ENCODE measurements at regions not wholly inside any gene's neighbourhood (a gene's known extent, or its start where the extent isn't known, plus 50 kb on each side); places are given as distances from the start of the nearest gene placed in this dataset.

DNA sequence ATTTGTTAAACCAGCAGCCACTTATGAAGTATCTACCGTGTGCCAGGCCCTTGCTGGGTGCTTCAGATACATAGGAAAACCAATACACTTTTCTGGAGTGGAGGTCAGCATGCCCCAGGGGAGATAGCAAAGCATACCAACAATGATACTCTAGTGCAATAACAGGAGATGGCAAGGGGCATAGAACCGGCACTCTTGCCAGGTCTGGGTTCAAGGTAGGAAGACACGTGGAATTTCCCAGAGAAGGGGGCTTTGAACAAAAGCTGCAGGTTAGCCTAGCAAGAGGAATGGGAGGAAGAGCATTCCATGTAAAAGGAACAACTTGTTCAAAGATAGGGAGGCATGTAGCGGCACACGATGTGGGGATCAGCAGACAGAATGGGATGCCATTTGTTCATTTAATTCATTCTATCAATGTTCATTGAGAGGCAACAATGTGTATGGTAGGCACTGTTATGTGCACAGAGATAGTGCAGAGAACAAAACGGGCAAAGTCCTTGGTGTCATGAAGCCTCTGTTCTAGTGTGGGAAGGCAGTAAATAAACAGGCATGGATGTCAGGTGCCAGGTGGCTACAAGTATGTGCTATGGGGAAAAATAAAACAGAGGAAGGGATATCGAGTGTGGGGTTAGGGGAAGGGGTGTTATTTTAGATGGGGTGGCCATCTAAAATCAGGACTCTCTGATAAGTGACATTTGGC, 162.6 kb upstream of the E2F8 start:
- H3K27ac ChIP-seq = no peak overlapping the region
- TF ChIP-seq, protein P1, sequence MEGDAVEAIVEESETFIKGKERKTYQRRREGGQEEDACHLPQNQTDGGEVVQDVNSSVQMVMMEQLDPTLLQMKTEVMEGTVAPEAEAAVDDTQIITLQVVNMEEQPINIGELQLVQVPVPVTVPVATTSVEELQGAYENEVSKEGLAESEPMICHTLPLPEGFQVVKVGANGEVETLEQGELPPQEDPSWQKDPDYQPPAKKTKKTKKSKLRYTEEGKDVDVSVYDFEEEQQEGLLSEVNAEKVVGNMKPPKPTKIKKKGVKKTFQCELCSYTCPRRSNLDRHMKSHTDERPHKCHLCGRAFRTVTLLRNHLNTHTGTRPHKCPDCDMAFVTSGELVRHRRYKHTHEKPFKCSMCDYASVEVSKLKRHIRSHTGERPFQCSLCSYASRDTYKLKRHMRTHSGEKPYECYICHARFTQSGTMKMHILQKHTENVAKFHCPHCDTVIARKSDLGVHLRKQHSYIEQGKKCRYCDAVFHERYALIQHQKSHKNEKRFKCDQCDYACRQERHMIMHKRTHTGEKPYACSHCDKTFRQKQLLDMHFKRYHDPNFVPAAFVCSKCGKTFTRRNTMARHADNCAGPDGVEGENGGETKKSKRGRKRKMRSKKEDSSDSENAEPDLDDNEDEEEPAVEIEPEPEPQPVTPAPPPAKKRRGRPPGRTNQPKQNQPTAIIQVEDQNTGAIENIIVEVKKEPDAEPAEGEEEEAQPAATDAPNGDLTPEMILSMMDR (IDR thresholded peaks at IDR 0.05) = no peak
- ATAC-seq (no peak), DNase-seq (no peak)
- H3K27me3 ChIP-seq (ENCODE audit: insufficient read depth in 3 of 3, low read length in 2 of 3) = no peaks in the 10 kb centered on the region
- WGBS, 3 donors = 71 to 73% (median 73%) methylated on average over 7 of the region's 7 CpGs
- no peaks in the 10 kb centered on the region for H3K4me1 ChIP-seq
- H3K9me3 ChIP-seq = no peaks in the 10 kb centered on the region
- H3K36me3 ChIP-seq (ENCODE audit: insufficient read depth in 1 of 2, low read depth in 1 of 2) = no peaks in the 10 kb centered on the region
- intact Hi-C loops (cut with DNase I) = no loop called here
- no peak overlapping the region for H3K4me3 ChIP-seq

DNA sequence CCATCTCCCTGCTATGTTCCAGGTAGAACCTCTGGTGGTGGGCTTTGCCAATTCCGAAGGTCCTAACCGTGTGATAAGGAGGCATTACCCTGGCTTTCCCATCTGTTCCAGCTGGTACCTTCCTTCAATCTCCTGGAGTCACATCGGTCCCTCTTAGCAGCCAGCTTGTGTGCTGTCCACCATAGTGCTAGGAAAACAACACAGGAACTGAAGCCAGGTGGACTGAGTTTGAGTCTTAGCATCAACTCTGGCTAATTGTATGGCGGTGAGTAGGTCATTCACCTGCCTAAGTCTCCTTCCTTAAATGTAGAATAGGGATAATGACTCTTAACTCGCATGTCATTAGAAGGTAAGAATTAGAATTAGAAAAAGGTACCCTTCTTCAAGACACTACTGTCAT, 159.6 kb upstream of the E2F8 start:
- ATAC-seq (no peak), DNase-seq (no peak)
- Histone ChIP-seq H3K9me3 (no peaks in the 10 kb centered on the region), H3K27ac (no peak overlapping the region), H3K4me1 (no peaks in the 10 kb centered on the region), H3K36me3 (ENCODE audit: insufficient read depth in 1 of 2, low read depth in 1 of 2) (no peaks in the 10 kb centered on the region), H3K4me3 (no peak overlapping the region), H3K27me3 (ENCODE audit: insufficient read depth in 3 of 3, low read length in 2 of 3) (no peaks in the 10 kb centered on the region)
- intact Hi-C loops (cut with DNase I) = no loop called here
- TF ChIP-seq, protein P1 (IDR thresholded peaks at IDR 0.05) = no peak
- 85 to 88% (median 87%) methylated on average over 5 of the region's 5 CpGs for WGBS, 3 donors

DNA sequence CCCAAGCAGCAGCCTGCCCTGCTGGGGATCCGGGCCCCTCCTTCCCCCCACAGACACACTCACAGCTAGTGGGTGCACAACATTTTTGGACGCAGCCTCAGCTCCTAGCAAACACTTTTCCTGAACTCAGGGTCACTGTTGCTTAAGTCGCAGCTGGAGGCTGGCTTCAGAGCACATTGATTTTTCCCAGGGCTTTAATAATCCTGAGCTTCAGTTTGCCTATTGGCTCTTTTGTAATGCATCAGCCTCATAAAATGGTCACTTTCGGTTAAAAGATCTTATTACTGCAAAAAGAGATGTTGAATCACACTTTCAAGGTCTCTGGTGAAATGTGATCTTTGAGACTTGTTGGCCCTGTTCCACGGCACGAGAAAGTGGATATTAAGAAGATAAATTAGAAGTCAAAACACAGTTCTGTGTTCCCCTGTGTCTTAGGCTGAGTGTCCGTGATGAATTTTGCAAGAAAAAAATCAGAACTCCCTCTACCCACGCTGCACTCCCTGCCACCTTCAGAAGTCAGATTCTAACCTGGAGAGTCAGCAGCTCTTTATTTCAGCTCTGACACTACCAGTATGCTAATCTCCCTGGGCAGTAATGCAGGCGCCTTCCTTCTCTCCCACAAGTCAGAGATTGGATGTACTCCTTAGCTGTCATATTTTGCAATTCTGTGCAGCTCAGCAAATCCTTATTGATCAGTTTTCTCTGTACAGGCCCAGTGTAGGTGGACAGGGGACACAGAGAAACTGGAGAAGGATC, 158.2 kb upstream of the E2F8 start:
- no peak overlapping the region for H3K4me3 ChIP-seq
- ATAC-seq (peak in 3 of 4 donors; percentile 31 to 75 (median 56)), DNase-seq (peak; percentile 49 to 60)
- no peak overlapping the region for H3K27ac ChIP-seq
- TF ChIP-seq, protein P1 (IDR thresholded peaks at IDR 0.05) = no peak
- H3K36me3 ChIP-seq (ENCODE audit: insufficient read depth in 1 of 2, low read depth in 1 of 2) = no peaks in the 10 kb centered on the region
- no peaks in the 10 kb centered on the region for H3K27me3 ChIP-seq (ENCODE audit: insufficient read depth in 3 of 3, low read length in 2 of 3)
- H3K4me1 ChIP-seq = no peaks in the 10 kb centered on the region
- no peaks in the 10 kb centered on the region for H3K9me3 ChIP-seq
- 27 to 34% (median 30%) methylated on average over 9 of the region's 9 CpGs for WGBS, 3 donors
- intact Hi-C loops (cut with DNase I) = no loop called here

DNA sequence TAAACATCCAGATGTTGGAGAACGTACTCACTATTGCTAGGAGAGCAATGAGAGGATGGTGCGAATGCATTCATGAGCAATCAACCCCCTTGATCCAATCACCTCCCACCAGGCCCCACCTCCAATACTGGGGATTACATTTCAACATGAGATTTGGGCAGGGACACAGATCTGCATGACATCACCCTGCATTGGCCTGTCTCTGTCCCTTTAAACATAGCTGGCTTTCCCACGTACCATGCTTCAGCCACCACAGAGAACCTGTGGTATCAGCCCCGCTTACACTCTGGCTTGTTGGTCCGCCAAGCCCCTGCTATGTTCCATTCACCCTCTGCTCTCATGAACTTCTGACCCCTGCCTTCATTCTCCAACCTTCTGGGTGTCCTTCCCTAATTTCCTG, 157.5 kb upstream of the E2F8 start:
- no peaks in the 10 kb centered on the region for H3K27me3 ChIP-seq (ENCODE audit: insufficient read depth in 3 of 3, low read length in 2 of 3)
- H3K4me1 ChIP-seq = no peaks in the 10 kb centered on the region
- no peak overlapping the region for H3K27ac ChIP-seq
- H3K4me3 ChIP-seq = no peak overlapping the region
- ATAC-seq (peak in 2 of 4 donors; percentile 15 to 55), DNase-seq (no peak)
- WGBS, 3 donors = 53 to 71% (median 68%) methylated on average over 5 of the region's 5 CpGs
- no peaks in the 10 kb centered on the region for H3K36me3 ChIP-seq (ENCODE audit: insufficient read depth in 1 of 2, low read depth in 1 of 2)
- no peaks in the 10 kb centered on the region for H3K9me3 ChIP-seq
- TF ChIP-seq, protein P1 (IDR thresholded peaks at IDR 0.05) = no peak
- intact Hi-C loops (cut with DNase I) = no loop called here
